VCaP (cell line): ENCODE measurements at regions not wholly inside any gene's neighbourhood (a gene's known extent, or its start where the extent isn't known, plus 50 kb on each side); places are given as distances from the start of the nearest gene placed in this dataset.

Source experiments
- H3K27ac ChIP-seq: fragments of 450-650 bp; 2 replicates; pipeline ENCODE4 v1.5.1; 2017
- CTCF ChIP-seq: fragments of 450-650 bp; conservative IDR thresholded peaks from 2 replicates; pipeline ENCODE4 v1.5.1; 2017; ENCODE audit warnings: mild to moderate bottlenecking, moderate library complexity

- no peak overlapping the region for H3K27ac ChIP-seq
- TF ChIP-seq CTCF, result no peak
Measured at GRCh38 chr3:31357451-31357850, 175.3 kb upstream of the STT3B start.

GRCh38 chr3:31358473-31359070 is 174.2 kb upstream of the STT3B start:
- H3K27ac ChIP-seq, result no peak overlapping the region
- no peak for TF ChIP-seq CTCF

GRCh38 chr3:31361371-31362273 is 171.1 kb upstream of the STT3B start:
- TF ChIP-seq CTCF, result no peak
- H3K27ac ChIP-seq, result no peak overlapping the region

GRCh38 chr3:31364188-31364587 is 168.5 kb upstream of the STT3B start:
- TF ChIP-seq CTCF, result no peak
- no peak overlapping the region for H3K27ac ChIP-seq

GRCh38 chr3:31364711-31365110 is 168.0 kb upstream of the STT3B start:
- TF ChIP-seq CTCF, result no peak
- H3K27ac ChIP-seq, result no peak overlapping the region

GRCh38 chr3:31367518-31367917 is 165.2 kb upstream of the STT3B start:
- no peak for TF ChIP-seq CTCF
- H3K27ac ChIP-seq, result no peak overlapping the region

GRCh38 chr3:31369637-31370379 is 162.9 kb upstream of the STT3B start:
- no peak for TF ChIP-seq CTCF
- H3K27ac ChIP-seq, result no peak overlapping the region
